ENCODE measurements at regions not wholly inside any gene's neighbourhood (a gene's known extent, or its start where the extent isn't known, plus 50 kb on each side); places are given as distances from the start of the nearest gene placed in this dataset.

DNA sequence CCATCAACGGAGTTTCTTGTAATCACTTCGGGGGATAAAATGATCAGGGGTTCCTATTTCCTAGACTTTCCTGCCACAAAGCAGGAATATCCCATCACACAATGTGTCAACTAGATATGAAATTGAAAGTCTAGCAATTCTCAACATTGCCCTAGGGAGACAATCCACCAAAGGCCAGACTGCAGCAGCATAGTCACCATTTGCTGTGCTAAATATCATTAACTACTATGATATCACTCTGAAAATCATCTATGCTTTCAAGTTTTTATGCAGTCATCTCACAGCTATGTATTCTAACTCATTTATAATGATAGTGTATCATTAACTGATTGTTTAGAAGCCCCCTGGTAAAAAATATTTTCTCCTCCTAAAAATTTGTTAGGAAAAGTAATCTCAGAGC is 342.6 kb upstream of the CDH6 start:
- no peak overlapping the region for H3K4me3 Mint-ChIP-seq
- H3K9me3 Mint-ChIP-seq = no peaks in the 10 kb centered on the region; the same call in 1 of the 2 replicates
- no peak overlapping the region for H3K27ac Mint-ChIP-seq
- TF ChIP-seq, protein P1, sequence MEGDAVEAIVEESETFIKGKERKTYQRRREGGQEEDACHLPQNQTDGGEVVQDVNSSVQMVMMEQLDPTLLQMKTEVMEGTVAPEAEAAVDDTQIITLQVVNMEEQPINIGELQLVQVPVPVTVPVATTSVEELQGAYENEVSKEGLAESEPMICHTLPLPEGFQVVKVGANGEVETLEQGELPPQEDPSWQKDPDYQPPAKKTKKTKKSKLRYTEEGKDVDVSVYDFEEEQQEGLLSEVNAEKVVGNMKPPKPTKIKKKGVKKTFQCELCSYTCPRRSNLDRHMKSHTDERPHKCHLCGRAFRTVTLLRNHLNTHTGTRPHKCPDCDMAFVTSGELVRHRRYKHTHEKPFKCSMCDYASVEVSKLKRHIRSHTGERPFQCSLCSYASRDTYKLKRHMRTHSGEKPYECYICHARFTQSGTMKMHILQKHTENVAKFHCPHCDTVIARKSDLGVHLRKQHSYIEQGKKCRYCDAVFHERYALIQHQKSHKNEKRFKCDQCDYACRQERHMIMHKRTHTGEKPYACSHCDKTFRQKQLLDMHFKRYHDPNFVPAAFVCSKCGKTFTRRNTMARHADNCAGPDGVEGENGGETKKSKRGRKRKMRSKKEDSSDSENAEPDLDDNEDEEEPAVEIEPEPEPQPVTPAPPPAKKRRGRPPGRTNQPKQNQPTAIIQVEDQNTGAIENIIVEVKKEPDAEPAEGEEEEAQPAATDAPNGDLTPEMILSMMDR (IDR thresholded peaks at IDR 0.05) = no peak
- H3K36me3 Mint-ChIP-seq (ENCODE audit: low read depth) = no peaks in the 10 kb centered on the region
- no peak for DNase-seq
- H3K4me1 Mint-ChIP-seq (ENCODE audit: low read depth) = no peaks in the 10 kb centered on the region; the same call in 1 of the 2 replicates
- H3K27me3 Mint-ChIP-seq (ENCODE audit: insufficient read depth) = no peaks in the 10 kb centered on the region

DNA sequence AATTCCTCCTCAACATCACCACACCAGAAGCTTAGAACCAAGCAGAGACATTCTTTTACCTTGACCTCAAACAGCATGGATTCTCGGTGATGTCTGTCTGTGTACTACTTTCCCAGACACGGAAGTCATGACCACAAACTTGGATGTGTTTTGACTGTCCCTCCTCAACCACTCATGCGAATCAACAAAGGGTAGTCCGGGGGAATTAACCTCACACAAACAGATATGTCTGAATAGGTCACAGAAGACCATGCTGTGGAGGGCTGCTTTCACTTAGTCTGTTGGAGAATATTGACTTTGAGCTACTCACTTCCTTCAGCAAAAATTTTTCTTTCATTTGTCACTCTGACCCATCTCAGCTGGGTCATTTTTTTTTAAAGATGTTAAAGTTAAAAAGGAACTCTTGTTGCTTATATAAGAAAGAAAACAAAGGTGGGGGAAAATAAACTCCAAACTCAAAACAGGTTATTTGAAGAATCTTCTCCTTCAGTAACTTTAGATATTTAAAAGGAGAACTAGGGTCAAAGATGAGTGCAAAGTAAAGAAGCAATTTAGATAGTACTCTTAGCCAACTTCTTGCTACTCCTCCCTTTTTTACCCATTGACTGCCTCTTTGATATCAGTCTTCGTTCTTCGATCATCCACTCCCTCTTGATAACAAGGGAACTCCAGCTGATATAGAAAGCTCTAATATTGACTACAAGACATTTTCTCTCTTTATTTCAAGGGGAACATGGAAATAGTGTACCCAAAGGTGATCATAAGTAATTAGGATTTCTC is 343.4 kb upstream of the CDH6 start:
- no peaks in the 10 kb centered on the region for H3K36me3 Mint-ChIP-seq (ENCODE audit: low read depth)
- TF ChIP-seq, protein P1 (IDR thresholded peaks at IDR 0.05) = no peak
- H3K27me3 Mint-ChIP-seq (ENCODE audit: insufficient read depth) = no peaks in the 10 kb centered on the region
- DNase-seq = no peak
- no peak overlapping the region for H3K27ac Mint-ChIP-seq
- no peaks in the 10 kb centered on the region; the same call in 1 of the 2 replicates for H3K9me3 Mint-ChIP-seq
- peak overlapping the region; percentile 44; the same call in 1 of the 2 replicates for H3K4me3 Mint-ChIP-seq
- H3K4me1 Mint-ChIP-seq (ENCODE audit: low read depth) = no peaks in the 10 kb centered on the region; the same call in 1 of the 2 replicates

- Mint-ChIP-seq H3K27ac (no peak overlapping the region), H3K4me3 (no peak overlapping the region), H3K27me3 (ENCODE audit: insufficient read depth) (no peaks in the 10 kb centered on the region), H3K9me3 (peaks cover 1% of the 10 kb centered on the region; the same call in 1 of the 2 replicates), H3K36me3 (ENCODE audit: low read depth) (no peaks in the 10 kb centered on the region), H3K4me1 (ENCODE audit: low read depth) (no peaks in the 10 kb centered on the region; the same call in 1 of the 2 replicates)
- DNase-seq = no peak
- TF ChIP-seq, protein P1 (IDR thresholded peaks at IDR 0.05) = no peak
Measured at GRCh38 chr5:30846171-30846570, 347.3 kb upstream of the CDH6 start.

DNA sequence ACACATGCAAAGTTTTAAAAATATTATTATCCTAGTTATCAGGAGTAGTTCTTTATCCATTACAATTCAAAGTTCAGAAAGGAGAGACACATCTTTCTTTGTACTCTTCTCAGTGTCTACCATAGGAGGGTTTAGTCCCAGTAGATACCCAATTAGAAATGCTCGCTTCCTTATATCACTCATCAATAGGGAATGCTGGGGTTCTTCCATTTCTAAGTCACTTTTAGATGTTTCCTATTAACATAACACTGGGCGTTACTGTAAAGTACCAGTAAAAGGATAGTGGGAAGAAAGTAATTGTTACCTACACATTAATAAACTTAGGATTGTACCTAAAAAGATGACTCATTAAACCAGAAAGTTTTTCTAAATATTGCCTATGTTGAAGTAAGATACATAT is 348.3 kb upstream of the CDH6 start:
- no peaks in the 10 kb centered on the region for H3K36me3 Mint-ChIP-seq (ENCODE audit: low read depth)
- H3K9me3 Mint-ChIP-seq = peaks cover 4% of the 10 kb centered on the region; the same call in 1 of the 2 replicates
- H3K27me3 Mint-ChIP-seq (ENCODE audit: insufficient read depth) = no peaks in the 10 kb centered on the region
- H3K4me3 Mint-ChIP-seq = no peak overlapping the region
- TF ChIP-seq, protein P1 (IDR thresholded peaks at IDR 0.05) = no peak
- no peak overlapping the region for H3K27ac Mint-ChIP-seq
- no peaks in the 10 kb centered on the region; the same call in 1 of the 2 replicates for H3K4me1 Mint-ChIP-seq (ENCODE audit: low read depth)
- DNase-seq = no peak

- no peak for DNase-seq
- H3K4me1 Mint-ChIP-seq (ENCODE audit: low read depth) = no peaks in the 10 kb centered on the region
- H3K4me3 Mint-ChIP-seq = no peak overlapping the region
- H3K9me3 Mint-ChIP-seq = peaks cover 4% of the 10 kb centered on the region; the same call in 1 of the 2 replicates
- TF ChIP-seq, protein P1 (IDR thresholded peaks at IDR 0.05) = no peak
- H3K27me3 Mint-ChIP-seq (ENCODE audit: insufficient read depth) = no peaks in the 10 kb centered on the region
- no peak overlapping the region for H3K27ac Mint-ChIP-seq
- H3K36me3 Mint-ChIP-seq (ENCODE audit: low read depth) = no peaks in the 10 kb centered on the region
Measured at GRCh38 chr5:30843541-30843940, 349.9 kb upstream of the CDH6 start.
